ENCODE measurements at regions not wholly inside any gene's neighbourhood (a gene's known extent, or its start where the extent isn't known, plus 50 kb on each side); places are given as distances from the start of the nearest gene placed in this dataset.
"Not testable (repeated sequence)": the region's sequence is repeated elsewhere in the genome, so short reads cannot be mapped to it uniquely, and the experiment has no call there.

GRCh38 chrX:116694046-116694445, 231.3 kb upstream of the CT83 start:
- H3K9me2 ChIP-seq (ENCODE audit: insufficient read depth, low read length), result no peaks in the 10 kb centered on the region
- H3K36me3 ChIP-seq (ENCODE audit: insufficient read depth, low read length), result no peaks in the 10 kb centered on the region
- CTCF ChIA-PET (ENCODE audit: unreplicated experiment), result no interaction called here
- BruUV-seq (replicated peaks), result no TSS peak
- no peak overlapping the region for H3K4me2 ChIP-seq (ENCODE audit: low read length)
- DNase-seq (ENCODE audit: low spot score), result no peak
- H3K27ac ChIP-seq (ENCODE audit: low read depth, low read length, poor library complexity, severe bottlenecking), result no peak overlapping the region
- POLR2A ChIA-PET, result no interaction called here
- H3K9me3 ChIP-seq (ENCODE audit: low read length), result no peaks in the 10 kb centered on the region
- no peaks in the 10 kb centered on the region for H3K79me2 ChIP-seq (ENCODE audit: insufficient read depth, low read depth, low read length)
- no peak for TF ChIP-seq CTCF (conservative IDR thresholded peaks at IDR 0.05; ENCODE audit: low read length)
- no peak for TF ChIP-seq EZH2phosphoT487 (IDR thresholded peaks at IDR 0.05; ENCODE audit: borderline replicate concordance, low read depth, low read length)
- H4K20me1 ChIP-seq (ENCODE audit: insufficient read depth, low read length), result no peaks in the 10 kb centered on the region
- intact Hi-C loops (cut with micrococcal nuclease; ENCODE audit: unreplicated experiment), result no loop called here
- no peaks in the 10 kb centered on the region for H3K4me1 ChIP-seq (ENCODE audit: insufficient read depth, low read length, poor library complexity, severe bottlenecking)
- no peak overlapping the region for H2AFZ ChIP-seq (ENCODE audit: low read length)
- no peak overlapping the region for H3K4me3 ChIP-seq (ENCODE audit: low read depth, low read length, poor library complexity, severe bottlenecking)

- intact Hi-C loops (cut with micrococcal nuclease; ENCODE audit: unreplicated experiment); H4K20me1 ChIP-seq (ENCODE audit: insufficient read depth, low read length); H3K36me3 ChIP-seq (ENCODE audit: insufficient read depth, low read length); H3K79me2 ChIP-seq (ENCODE audit: insufficient read depth, low read depth, low read length); POLR2A ChIA-PET; CTCF ChIA-PET (ENCODE audit: unreplicated experiment); H3K9me3 ChIP-seq (ENCODE audit: low read length); BruUV-seq (replicated peaks); H3K4me1 ChIP-seq (ENCODE audit: insufficient read depth, low read length, poor library complexity, severe bottlenecking); H3K4me3 ChIP-seq (ENCODE audit: low read depth, low read length, poor library complexity, severe bottlenecking); DNase-seq (ENCODE audit: low spot score); H2AFZ ChIP-seq (ENCODE audit: low read length); H3K27ac ChIP-seq (ENCODE audit: low read depth, low read length, poor library complexity, severe bottlenecking); H3K4me2 ChIP-seq (ENCODE audit: low read length); H3K9me2 ChIP-seq (ENCODE audit: insufficient read depth, low read length): not testable (repeated sequence)
Measured at GRCh38 chrX:116679544-116679943, 216.8 kb upstream of the CT83 start.

GRCh38 chrX:116667346-116668134, 204.8 kb upstream of the CT83 start:
- BruUV-seq (replicated peaks), result no TSS peak
- no peak overlapping the region for H2AFZ ChIP-seq (ENCODE audit: low read length)
- no peaks in the 10 kb centered on the region for H3K36me3 ChIP-seq (ENCODE audit: insufficient read depth, low read length)

More at GRCh38 chrX:116667346-116668134, 204.8 kb upstream of the CT83 start:
- ChIA-PET CTCF (ENCODE audit: unreplicated experiment) (no interaction called here), POLR2A (interaction anchor here (0.7 kb wide), 1 partner anchor 41 kb away, joined by 3 read pairs; no protein-coding TSS in a partner anchor)
- Histone ChIP-seq H3K4me3 (ENCODE audit: low read depth, low read length, poor library complexity, severe bottlenecking) (no peak overlapping the region), H3K27ac (ENCODE audit: low read depth, low read length, poor library complexity, severe bottlenecking) (no peak overlapping the region), H3K79me2 (ENCODE audit: insufficient read depth, low read depth, low read length) (no peaks in the 10 kb centered on the region), H3K4me1 (ENCODE audit: insufficient read depth, low read length, poor library complexity, severe bottlenecking) (no peaks in the 10 kb centered on the region), H4K20me1 (ENCODE audit: insufficient read depth, low read length) (no peaks in the 10 kb centered on the region), H3K9me2 (ENCODE audit: insufficient read depth, low read length) (no peaks in the 10 kb centered on the region), H3K4me2 (ENCODE audit: low read length) (no peak overlapping the region), H3K9me3 (ENCODE audit: low read length) (no peaks in the 10 kb centered on the region)
- no peak for TF ChIP-seq EZH2phosphoT487 (IDR thresholded peaks at IDR 0.05; ENCODE audit: borderline replicate concordance, low read depth, low read length)
- no peak for TF ChIP-seq CTCF (conservative IDR thresholded peaks at IDR 0.05; ENCODE audit: low read length)
- intact Hi-C loops (cut with micrococcal nuclease; ENCODE audit: unreplicated experiment), result no loop called here
- no peak for DNase-seq (ENCODE audit: low spot score)
